ENCODE measurements at regions not wholly inside any gene's neighbourhood (a gene's known extent, or its start where the extent isn't known, plus 50 kb on each side); places are given as distances from the start of the nearest gene placed in this dataset.
"Not testable (repeated sequence)": the region's sequence is repeated elsewhere in the genome, so short reads cannot be mapped to it uniquely, and the experiment has no call there.

DNA sequence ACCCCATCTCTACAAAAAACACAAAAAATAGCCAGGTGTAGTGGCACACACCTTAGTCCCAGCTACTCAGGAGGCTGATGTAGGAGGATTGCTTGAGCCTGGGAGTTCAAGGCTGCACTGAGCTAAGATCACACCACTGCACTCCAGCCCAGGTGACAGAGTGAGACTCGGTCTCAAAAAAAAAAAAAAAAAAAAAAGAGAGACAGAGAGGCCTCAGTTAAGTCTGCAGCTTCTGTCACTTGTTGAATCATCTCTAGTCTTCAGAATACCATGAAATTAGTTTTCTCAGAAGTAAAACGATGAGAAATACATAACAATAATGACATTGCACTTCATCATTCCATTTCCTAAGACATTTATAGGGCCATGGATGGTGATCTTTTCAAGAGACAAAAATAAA lies 118.0 kb downstream of the PPIAL4G start:
- TF ChIP-seq, protein P1, sequence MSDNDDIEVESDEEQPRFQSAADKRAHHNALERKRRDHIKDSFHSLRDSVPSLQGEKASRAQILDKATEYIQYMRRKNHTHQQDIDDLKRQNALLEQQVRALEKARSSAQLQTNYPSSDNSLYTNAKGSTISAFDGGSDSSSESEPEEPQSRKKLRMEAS (IDR thresholded peaks at IDR 0.05; ENCODE audit: low read depth): not testable (repeated sequence)
- TF ChIP-seq, protein P2, sequence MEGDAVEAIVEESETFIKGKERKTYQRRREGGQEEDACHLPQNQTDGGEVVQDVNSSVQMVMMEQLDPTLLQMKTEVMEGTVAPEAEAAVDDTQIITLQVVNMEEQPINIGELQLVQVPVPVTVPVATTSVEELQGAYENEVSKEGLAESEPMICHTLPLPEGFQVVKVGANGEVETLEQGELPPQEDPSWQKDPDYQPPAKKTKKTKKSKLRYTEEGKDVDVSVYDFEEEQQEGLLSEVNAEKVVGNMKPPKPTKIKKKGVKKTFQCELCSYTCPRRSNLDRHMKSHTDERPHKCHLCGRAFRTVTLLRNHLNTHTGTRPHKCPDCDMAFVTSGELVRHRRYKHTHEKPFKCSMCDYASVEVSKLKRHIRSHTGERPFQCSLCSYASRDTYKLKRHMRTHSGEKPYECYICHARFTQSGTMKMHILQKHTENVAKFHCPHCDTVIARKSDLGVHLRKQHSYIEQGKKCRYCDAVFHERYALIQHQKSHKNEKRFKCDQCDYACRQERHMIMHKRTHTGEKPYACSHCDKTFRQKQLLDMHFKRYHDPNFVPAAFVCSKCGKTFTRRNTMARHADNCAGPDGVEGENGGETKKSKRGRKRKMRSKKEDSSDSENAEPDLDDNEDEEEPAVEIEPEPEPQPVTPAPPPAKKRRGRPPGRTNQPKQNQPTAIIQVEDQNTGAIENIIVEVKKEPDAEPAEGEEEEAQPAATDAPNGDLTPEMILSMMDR (IDR thresholded peaks at IDR 0.05): not testable (repeated sequence)
- TF ChIP-seq RFX5 (IDR thresholded peaks at IDR 0.05; ENCODE audit: low read length); EP300 (IDR thresholded peaks at IDR 0.05; ENCODE audit: borderline replicate concordance in 1 of 2, low read depth in 1 of 2, low read length in 1 of 2); ELF1 (IDR thresholded peaks at IDR 0.05); TAF1 (IDR thresholded peaks at IDR 0.05; ENCODE audit: borderline replicate concordance, low read depth, low read length); POLR2AphosphoS5 (IDR thresholded peaks at IDR 0.05; ENCODE audit: low read depth, low read length); CHD2 (IDR thresholded peaks at IDR 0.05; ENCODE audit: low read length, partially characterized antibody): not testable (repeated sequence)
- TF ChIP-seq, protein P3, sequence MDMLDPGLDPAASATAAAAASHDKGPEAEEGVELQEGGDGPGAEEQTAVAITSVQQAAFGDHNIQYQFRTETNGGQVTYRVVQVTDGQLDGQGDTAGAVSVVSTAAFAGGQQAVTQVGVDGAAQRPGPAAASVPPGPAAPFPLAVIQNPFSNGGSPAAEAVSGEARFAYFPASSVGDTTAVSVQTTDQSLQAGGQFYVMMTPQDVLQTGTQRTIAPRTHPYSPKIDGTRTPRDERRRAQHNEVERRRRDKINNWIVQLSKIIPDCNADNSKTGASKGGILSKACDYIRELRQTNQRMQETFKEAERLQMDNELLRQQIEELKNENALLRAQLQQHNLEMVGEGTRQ (IDR thresholded peaks at IDR 0.05; ENCODE audit: borderline replicate concordance, low read depth, low read length): not testable (repeated sequence)
- TF ChIP-seq, protein P4, sequence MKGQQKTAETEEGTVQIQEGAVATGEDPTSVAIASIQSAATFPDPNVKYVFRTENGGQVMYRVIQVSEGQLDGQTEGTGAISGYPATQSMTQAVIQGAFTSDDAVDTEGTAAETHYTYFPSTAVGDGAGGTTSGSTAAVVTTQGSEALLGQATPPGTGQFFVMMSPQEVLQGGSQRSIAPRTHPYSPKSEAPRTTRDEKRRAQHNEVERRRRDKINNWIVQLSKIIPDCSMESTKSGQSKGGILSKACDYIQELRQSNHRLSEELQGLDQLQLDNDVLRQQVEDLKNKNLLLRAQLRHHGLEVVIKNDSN (IDR thresholded peaks at IDR 0.05; ENCODE audit: borderline replicate concordance, low read depth): not testable (repeated sequence)
- TF ChIP-seq, protein P5, sequence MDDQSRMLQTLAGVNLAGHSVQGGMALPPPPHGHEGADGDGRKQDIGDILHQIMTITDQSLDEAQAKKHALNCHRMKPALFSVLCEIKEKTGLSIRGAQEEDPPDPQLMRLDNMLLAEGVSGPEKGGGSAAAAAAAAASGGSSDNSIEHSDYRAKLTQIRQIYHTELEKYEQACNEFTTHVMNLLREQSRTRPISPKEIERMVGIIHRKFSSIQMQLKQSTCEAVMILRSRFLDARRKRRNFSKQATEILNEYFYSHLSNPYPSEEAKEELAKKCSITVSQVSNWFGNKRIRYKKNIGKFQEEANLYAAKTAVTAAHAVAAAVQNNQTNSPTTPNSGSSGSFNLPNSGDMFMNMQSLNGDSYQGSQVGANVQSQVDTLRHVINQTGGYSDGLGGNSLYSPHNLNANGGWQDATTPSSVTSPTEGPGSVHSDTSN (IDR thresholded peaks at IDR 0.05): not testable (repeated sequence)

All from SK-N-SH (cell line).